ENCODE measurements at regions not wholly inside any gene's neighbourhood (a gene's known extent, or its start where the extent isn't known, plus 50 kb on each side); places are given as distances from the start of the nearest gene placed in this dataset.
A peak's percentile ranks its signal among the peaks of the same experiment; 100 is the strongest.

DNA sequence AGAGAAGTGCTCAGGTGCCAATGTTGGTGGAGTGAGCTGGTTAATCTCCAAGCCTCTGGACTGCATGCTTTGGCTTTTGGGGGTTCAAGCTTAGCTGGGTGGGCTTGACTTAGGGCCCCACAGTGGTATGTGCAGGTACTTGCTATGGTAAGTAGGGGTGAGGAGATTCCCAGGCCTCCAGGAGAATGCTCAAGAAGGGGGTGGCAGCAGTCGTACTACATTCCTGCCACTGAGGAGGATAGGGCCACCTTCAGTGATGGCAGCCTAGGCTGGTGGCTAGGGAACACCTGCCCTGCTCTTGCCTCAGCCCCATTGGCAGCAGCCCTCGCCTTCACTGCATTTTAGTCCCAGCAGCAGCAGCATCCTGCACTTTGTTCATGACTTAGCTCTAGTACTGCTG lies 55.6 kb upstream of the MYL1 start:
- ChIA-PET POLR2A (ENCODE audit: partially characterized antibody) (no interaction called here), CTCF (ENCODE audit: partially characterized antibody) (interaction anchor here (0.6 kb wide), 1 partner anchor 156 kb away, joined by 3 read pairs; no protein-coding TSS in a partner anchor)
- Histone ChIP-seq H3K23ac (ENCODE audit: insufficient read length) (no peak overlapping the region), H3K79me2 (ENCODE audit: control insufficient read depth in 1 of 2, insufficient read depth in 2 of 2, low read length in 2 of 2) (no peaks in the 10 kb centered on the region), H2BK20ac (ENCODE audit: low read length) (no peak overlapping the region), H4K8ac (ENCODE audit: extremely low read depth, insufficient read depth, low read length) (no peak overlapping the region), H3K23me2 (ENCODE audit: low read depth, low read length) (no peaks in the 10 kb centered on the region), H2BK15ac (ENCODE audit: low read length) (no peak overlapping the region), H3K4me3 (ENCODE audit: extremely low read depth in 1 of 4, insufficient read depth in 2 of 4, low read depth in 3 of 4, low read length in 4 of 4) (no peak overlapping the region), H3K4me2 (ENCODE audit: insufficient read depth in 1 of 2, low read depth in 2 of 2, low read length in 2 of 2) (no peak overlapping the region), H3K14ac (ENCODE audit: insufficient read length) (no peak overlapping the region), H2BK120ac (replicated peaks; ENCODE audit: low read depth, low read length) (no peak overlapping the region), H3K27me3 (replicated peaks in 1 of 4; ENCODE audit: control insufficient read depth in 3 of 4, extremely low read depth in 1 of 4, insufficient read depth in 3 of 4, low read length in 3 of 4) (no peaks in the 10 kb centered on the region), H2BK12ac (ENCODE audit: low read depth, low read length) (no peak overlapping the region), H3K4me1 (replicated peaks in 1 of 4; ENCODE audit: control insufficient read depth in 3 of 4, insufficient read depth in 4 of 4, low read length in 3 of 4) (no peaks in the 10 kb centered on the region), H2BK5ac (ENCODE audit: low read depth, low read length) (no peak overlapping the region), H2AFZ (ENCODE audit: low read length) (no peak overlapping the region), H3K56ac (replicated peaks; ENCODE audit: insufficient read length, low read depth, low read length) (no peak overlapping the region), H3K9ac (replicated peaks in 1 of 4; ENCODE audit: extremely low read depth in 1 of 4, low read depth in 3 of 4, low read length in 3 of 4) (no peak overlapping the region), H4K91ac (replicated peaks; ENCODE audit: insufficient read length, low read length) (no peak overlapping the region), H3K4ac (replicated peaks; ENCODE audit: insufficient read length, low read depth, low read length) (no peak overlapping the region), H3K27ac (ENCODE audit: low read depth, low read length) (no peak overlapping the region), H3K9me3 (ENCODE audit: insufficient read depth in 2 of 2, low read depth in 1 of 2, low read length in 1 of 2) (no peaks in the 10 kb centered on the region), H4K5ac (ENCODE audit: insufficient read length, low read depth, low read length) (no peak overlapping the region), H3K79me1 (ENCODE audit: low read depth, low read length) (no peaks in the 10 kb centered on the region), H3K18ac (ENCODE audit: extremely low read depth, low read length) (no peak overlapping the region), H3K36me3 (ENCODE audit: control insufficient read depth in 2 of 4, insufficient read depth in 4 of 4, low read length in 3 of 4) (no peaks in the 10 kb centered on the region), H2AK5ac (ENCODE audit: low read depth, low read length) (0 out of 2 replicates have a peak overlapping the region, but pooled peaks have one; percentile 53), H4K20me1 (replicated peaks in 1 of 2; ENCODE audit: control insufficient read depth in 1 of 2, insufficient read depth in 2 of 2, low read length in 2 of 2) (no peaks in the 10 kb centered on the region)
- FAIRE-seq (no peak), DNase-seq (ENCODE audit: low read depth in 1 of 2, low spot score in 2 of 2) (no peak)
- WGBS, 2 experiments (ENCODE audit: extremely low coverage in 1 of 2, insufficient coverage in 1 of 2, insufficient read length in 1 of 2, insufficient replicate concordance in 2 of 2, low coverage in 1 of 2, low lambda C conversion rate in 2 of 2, missing lambda C conversion rate in 1 of 2): 96% methylated on average over 2 of the region's 2 CpGs; no CpG with 5 or more reads in 1 of the 2 experiments
- TF ChIP-seq EP300 (IDR thresholded peaks at IDR 0.05; ENCODE audit: borderline replicate concordance in 1 of 2, low read depth in 2 of 2, low read length in 2 of 2) (no peak), SP2 (IDR thresholded peaks at IDR 0.05; ENCODE audit: low read length) (no peak), GABPA (IDR thresholded peaks at IDR 0.05; ENCODE audit: borderline replicate concordance, insufficient read depth, low read length) (no peak), SIX5 (IDR thresholded peaks at IDR 0.05; ENCODE audit: low read depth, low read length) (no peak)
